Keratinocyte (primary cell): ENCODE measurements at regions not wholly inside any gene's neighbourhood (a gene's known extent, or its start where the extent isn't known, plus 50 kb on each side); places are given as distances from the start of the nearest gene placed in this dataset.

Experiments used
- EZH2 ChIP-seq: IDR thresholded peaks from one replicate; pipeline ENCODE4 v1.6.1; 2012; ENCODE audit warnings: inconsistent platforms, mild to moderate bottlenecking, low read length, moderate library complexity
- TF ChIP-seq, protein P1 (sequence below), 3 experiments: IDR thresholded peaks in 1 of 3; conservative IDR thresholded peaks in 1 of 3; optimal IDR thresholded peaks in 1 of 3; 2 replicates in 2 of 3; 3 replicates in 1 of 3; pipeline versions ENCODE3 to v1.5.1; 2011; ENCODE audit warnings: low read length in 3 of 3, mild to moderate bottlenecking in 3 of 3, moderate library complexity in 2 of 3, control low read depth in 1 of 3, inconsistent platforms in 1 of 3; ENCODE audit not compliant: insufficient read depth in 2 of 3; ENCODE audit errors: extremely low read depth in 1 of 3

DNA sequence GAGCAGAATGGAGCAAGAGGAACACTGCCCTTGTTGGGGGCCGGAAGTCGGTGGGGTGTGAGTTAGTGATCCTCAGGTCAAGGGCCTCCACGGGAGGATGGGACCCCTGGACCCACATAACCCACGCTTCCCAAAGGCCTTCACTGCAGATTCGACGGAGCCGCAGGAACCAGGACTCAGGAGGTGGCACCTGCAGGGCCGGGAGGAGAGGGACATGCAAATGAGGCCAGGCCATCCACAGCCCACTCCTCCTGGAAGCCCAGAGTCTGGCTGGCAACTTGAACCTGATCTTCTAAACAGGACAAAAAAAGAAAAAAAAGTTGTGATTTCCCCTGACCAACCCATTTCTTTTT is 299.9 kb downstream of the SOX9 start:
- TF ChIP-seq, protein P1, sequence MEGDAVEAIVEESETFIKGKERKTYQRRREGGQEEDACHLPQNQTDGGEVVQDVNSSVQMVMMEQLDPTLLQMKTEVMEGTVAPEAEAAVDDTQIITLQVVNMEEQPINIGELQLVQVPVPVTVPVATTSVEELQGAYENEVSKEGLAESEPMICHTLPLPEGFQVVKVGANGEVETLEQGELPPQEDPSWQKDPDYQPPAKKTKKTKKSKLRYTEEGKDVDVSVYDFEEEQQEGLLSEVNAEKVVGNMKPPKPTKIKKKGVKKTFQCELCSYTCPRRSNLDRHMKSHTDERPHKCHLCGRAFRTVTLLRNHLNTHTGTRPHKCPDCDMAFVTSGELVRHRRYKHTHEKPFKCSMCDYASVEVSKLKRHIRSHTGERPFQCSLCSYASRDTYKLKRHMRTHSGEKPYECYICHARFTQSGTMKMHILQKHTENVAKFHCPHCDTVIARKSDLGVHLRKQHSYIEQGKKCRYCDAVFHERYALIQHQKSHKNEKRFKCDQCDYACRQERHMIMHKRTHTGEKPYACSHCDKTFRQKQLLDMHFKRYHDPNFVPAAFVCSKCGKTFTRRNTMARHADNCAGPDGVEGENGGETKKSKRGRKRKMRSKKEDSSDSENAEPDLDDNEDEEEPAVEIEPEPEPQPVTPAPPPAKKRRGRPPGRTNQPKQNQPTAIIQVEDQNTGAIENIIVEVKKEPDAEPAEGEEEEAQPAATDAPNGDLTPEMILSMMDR (optimal IDR thresholded peaks at IDR 0.05 in 1 of 3, IDR thresholded peaks at IDR 0.05 in 1 of 3, conservative IDR thresholded peaks at IDR 0.05 in 1 of 3; ENCODE audit: extremely low read depth in 1 of 3, insufficient read depth in 2 of 3, low read length in 3 of 3): no peak
- no peak for TF ChIP-seq EZH2
